Sigmoid colon (tissue), 4 donors: ENCODE measurements at regions not wholly inside any gene's neighbourhood (a gene's known extent, or its start where the extent isn't known, plus 50 kb on each side); places are given as distances from the start of the nearest gene placed in this dataset.

Experiments used
- CTCF ChIP-seq, 4 experiments: fragments of 450-650 bp in 3 of 4; fragments of 200-600 bp in 1 of 4; IDR thresholded peaks; one replicate each; pipeline ENCODE4 v1.5.1; 2016 to 2019; ENCODE audit warnings: antibody characterized with exemption in 4 of 4, mild to moderate bottlenecking in 3 of 4, moderate library complexity in 2 of 4
- POLR2A ChIP-seq, 2 donors: fragments of 450-650 bp; IDR thresholded peaks; one replicate each; pipeline ENCODE4 v1.6.1; 2016; ENCODE audit warnings: antibody characterized with exemption in 2 of 2, mild to moderate bottlenecking in 2 of 2, moderate library complexity in 2 of 2
- POLR2AphosphoS5 ChIP-seq, 4 donors: sonication (generic); formaldehyde crosslinking; IDR thresholded peaks; one replicate each; pipeline ENCODE4 v1.6.1; 2017; ENCODE audit warnings: antibody characterized with exemption in 4 of 4

GRCh38 chr16:73113336-73113735 is 65.4 kb upstream of the ZFHX3 start:
- TF ChIP-seq CTCF (IDR thresholded peaks at IDR 0.05) (no peak), POLR2AphosphoS5 (IDR thresholded peaks at IDR 0.05) (no peak), POLR2A (IDR thresholded peaks at IDR 0.05) (no peak)
